Ectodermal cell (in vitro differentiated cells): ENCODE measurements at regions not wholly inside any gene's neighbourhood (a gene's known extent, or its start where the extent isn't known, plus 50 kb on each side); places are given as distances from the start of the nearest gene placed in this dataset.
"Not testable (repeated sequence)": the region's sequence is repeated elsewhere in the genome, so short reads cannot be mapped to it uniquely, and the experiment has no call there.

Source experiments
- H3K27ac ChIP-seq: 2 replicates; pipeline ENCODE4 v1.7.0; 2013; ENCODE audit warnings: mild to moderate bottlenecking, low read depth, low read length; ENCODE audit not compliant: insufficient read depth, poor library complexity, severe bottlenecking
- H3K27me3 ChIP-seq: 2 replicates; pipeline ENCODE4 v1.7.0; 2013; ENCODE audit warnings: mild to moderate bottlenecking, low read length; ENCODE audit not compliant: insufficient read depth, control insufficient read depth, poor library complexity, severe bottlenecking
- H3K36me3 ChIP-seq: one replicate; pipeline ENCODE4 v1.7.0; 2013; ENCODE audit warnings: low read length; ENCODE audit not compliant: control insufficient read depth, insufficient read depth
- H3K4me1 ChIP-seq: one replicate; pipeline ENCODE4 v1.7.0; 2013; ENCODE audit warnings: low read length; ENCODE audit not compliant: control insufficient read depth, insufficient read depth
- H3K4me3 ChIP-seq: 2 replicates; pipeline ENCODE4 v1.7.0; 2013; ENCODE audit warnings: low read depth, low read length, control low read depth; ENCODE audit not compliant: insufficient read depth
- H3K9me3 ChIP-seq: 2 replicates; pipeline ENCODE4 v1.7.0; 2013; ENCODE audit warnings: mild to moderate bottlenecking, low read length, moderate library complexity; ENCODE audit not compliant: control insufficient read depth
- WGBS, 2 experiments: methylation state at CpG; one replicate each; pipeline ENCODE4 v1.1.7; 2013; ENCODE audit warnings: missing lambda C conversion rate in 2 of 2; 5-methylcytosine and 5-hydroxymethylcytosine counted together

DNA sequence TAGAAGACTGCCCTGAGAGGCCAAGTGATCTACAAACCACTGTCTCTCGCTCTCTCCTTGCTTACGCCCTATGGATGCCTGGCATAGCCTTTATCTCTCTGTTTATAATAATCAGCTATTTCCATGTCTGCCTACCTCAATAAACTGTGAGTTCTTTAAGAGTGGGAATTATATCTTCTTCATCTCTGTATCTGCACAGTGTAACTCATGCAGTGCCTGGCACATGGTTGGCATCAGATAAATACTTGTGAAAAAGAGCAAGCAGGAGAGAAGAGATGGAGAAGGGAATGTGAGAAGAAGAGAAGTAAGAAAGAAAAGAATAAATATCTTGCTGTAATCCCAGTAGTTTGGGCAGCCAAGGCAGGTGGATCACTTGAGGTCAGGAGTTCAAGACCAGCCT lies 94.6 kb upstream of the TNPO1 start:
- WGBS, 2 experiments = 89 to 95% methylated on average over 2 of the region's 2 CpGs
- Histone ChIP-seq H3K36me3 (no peaks in the 10 kb centered on the region), H3K9me3 (no peaks in the 10 kb centered on the region), H3K4me1 (no peaks in the 10 kb centered on the region), H3K4me3 (no peak overlapping the region), H3K27ac (no peak overlapping the region), H3K27me3 (no peaks in the 10 kb centered on the region)

- H3K4me1 ChIP-seq = no peaks in the 10 kb centered on the region
- H3K27ac ChIP-seq = no peak overlapping the region
- H3K36me3 ChIP-seq = no peaks in the 10 kb centered on the region
- WGBS, 2 experiments = 89 to 100% methylated on average over 3 to 4 of the region's 4 CpGs
- H3K4me3 ChIP-seq = no peak overlapping the region
- no peaks in the 10 kb centered on the region for H3K9me3 ChIP-seq
- H3K27me3 ChIP-seq = no peaks in the 10 kb centered on the region
Observed at GRCh38 chr5:72720205-72720604, 96.3 kb upstream of the TNPO1 start.

DNA sequence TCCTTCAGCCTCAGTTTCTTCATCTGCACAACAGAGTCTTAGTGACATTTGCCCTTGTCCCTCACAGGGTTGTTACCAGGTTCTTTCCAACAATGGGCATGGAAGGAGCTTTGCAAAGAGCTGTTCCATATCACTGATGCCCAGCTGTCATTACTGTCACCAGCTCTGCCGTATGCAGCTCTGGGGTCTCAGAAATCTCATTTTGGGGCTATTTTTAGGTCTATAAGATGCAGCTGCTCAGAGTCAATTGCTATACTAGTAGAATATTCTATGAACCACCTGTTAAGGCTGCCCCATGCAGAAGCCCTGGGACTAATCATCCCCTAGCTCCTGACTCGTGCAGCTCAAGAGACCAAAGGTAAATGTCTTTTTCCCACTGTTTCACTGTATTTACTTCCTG lies 105.1 kb upstream of the TNPO1 start:
- Histone ChIP-seq H3K27me3 (no peaks in the 10 kb centered on the region), H3K4me1 (no peaks in the 10 kb centered on the region), H3K4me3 (no peak overlapping the region), H3K36me3 (no peaks in the 10 kb centered on the region), H3K9me3 (no peaks in the 10 kb centered on the region), H3K27ac (no peak overlapping the region)
- WGBS, 2 experiments = 82 to 84% methylated on average over 2 of the region's 2 CpGs

GRCh38 chr5:72709341-72709740 lies 107.1 kb upstream of the TNPO1 start:
- Histone ChIP-seq H3K27me3 (no peaks in the 10 kb centered on the region), H3K9me3 (no peaks in the 10 kb centered on the region), H3K4me1 (no peaks in the 10 kb centered on the region), H3K27ac (no peak overlapping the region), H3K4me3 (no peak overlapping the region), H3K36me3 (no peaks in the 10 kb centered on the region)
- WGBS, 2 experiments = 82 to 96% methylated on average over 1 of the region's 1 CpG

- H3K4me1 ChIP-seq = no peaks in the 10 kb centered on the region
- H3K27ac ChIP-seq = no peak overlapping the region
- H3K9me3 ChIP-seq = no peaks in the 10 kb centered on the region
- no peaks in the 10 kb centered on the region for H3K36me3 ChIP-seq
- 96 to 100% methylated on average over 1 of the region's 1 CpG for WGBS, 2 experiments
- no peak overlapping the region for H3K4me3 ChIP-seq
- no peaks in the 10 kb centered on the region for H3K27me3 ChIP-seq
Observed at GRCh38 chr5:72705178-72705577, 111.3 kb upstream of the TNPO1 start.

DNA sequence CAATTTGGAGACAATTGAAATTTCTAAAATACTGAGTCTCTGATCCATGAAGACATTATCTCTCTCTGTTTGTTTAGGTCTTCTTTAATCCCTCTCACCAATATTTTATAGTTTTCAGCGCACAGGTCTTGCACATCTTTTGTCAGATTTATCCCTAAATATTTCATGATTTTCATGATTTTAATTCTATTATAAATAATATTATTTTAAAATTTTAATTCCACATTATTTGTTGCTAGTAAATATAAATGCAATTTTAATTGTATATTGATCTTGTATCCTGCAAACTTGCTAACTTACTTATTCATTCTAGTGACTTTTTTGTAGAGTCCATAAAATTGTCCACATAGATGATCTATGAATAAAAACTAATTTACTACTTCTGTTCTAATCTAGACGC lies 112.6 kb upstream of the TNPO1 start:
- Histone ChIP-seq H3K4me3 (no peak overlapping the region), H3K27ac (no peak overlapping the region), H3K4me1 (no peaks in the 10 kb centered on the region), H3K36me3 (no peaks in the 10 kb centered on the region), H3K9me3 (no peaks in the 10 kb centered on the region), H3K27me3 (no peaks in the 10 kb centered on the region)
- WGBS, 2 experiments = 81% methylated on average over 2 of the region's 2 CpGs; no CpG with 5 or more reads in 1 of the 2 experiments

DNA sequence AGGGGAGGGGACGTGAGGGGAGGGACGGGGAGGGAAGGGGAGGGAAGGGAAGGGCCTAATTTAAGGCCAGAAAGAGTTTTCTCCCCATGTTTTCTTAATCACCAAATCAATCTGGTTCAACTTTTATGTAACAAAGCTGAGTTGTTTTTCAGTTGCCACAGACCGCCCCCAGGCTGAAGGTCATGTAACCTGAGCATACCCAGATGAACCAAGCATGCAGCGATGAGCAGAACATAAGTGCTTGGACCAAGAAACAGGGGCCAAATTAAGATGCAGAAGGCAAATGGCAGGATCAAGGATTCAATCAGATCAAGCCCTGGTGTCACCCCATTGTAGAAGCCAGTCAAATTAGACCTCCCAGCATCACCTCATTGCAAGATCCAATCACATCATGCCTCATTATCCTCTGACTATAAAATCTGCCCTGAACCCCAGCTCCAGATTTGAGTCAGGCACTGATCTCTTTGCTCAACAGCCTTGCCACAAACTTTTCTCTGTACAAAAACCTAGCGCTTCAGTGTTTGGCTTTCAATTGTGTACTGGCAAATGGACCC lies 113.5 kb upstream of the TNPO1 start:
- Histone ChIP-seq H3K4me3 (no peak overlapping the region), H3K36me3 (no peaks in the 10 kb centered on the region), H3K27me3 (no peaks in the 10 kb centered on the region), H3K4me1 (no peaks in the 10 kb centered on the region), H3K9me3 (no peaks in the 10 kb centered on the region), H3K27ac (no peak overlapping the region)
- 90 to 92% methylated on average over 3 to 5 of the region's 5 CpGs for WGBS, 2 experiments

DNA sequence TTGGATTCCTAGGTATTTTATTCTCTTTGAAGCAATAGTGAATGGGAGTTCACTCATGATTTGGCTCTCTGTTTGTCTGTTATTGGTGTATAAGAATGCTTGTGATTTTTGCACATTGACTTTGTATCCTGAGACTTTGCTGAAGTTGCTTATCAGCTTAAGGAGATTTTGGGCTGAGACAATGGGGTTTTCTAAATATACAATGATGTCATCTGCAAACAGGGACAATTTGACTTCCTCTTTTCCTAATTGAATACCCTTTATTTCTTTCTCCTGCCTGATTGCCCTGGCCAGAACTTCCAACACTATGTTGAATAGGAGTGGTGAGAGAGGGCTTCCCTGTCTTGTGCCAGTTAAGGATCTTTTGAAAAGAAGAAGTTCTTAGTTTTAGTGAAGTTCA lies 114.4 kb upstream of the TNPO1 start:
- not testable (repeated sequence) for H3K9me3 ChIP-seq, H3K27ac ChIP-seq, H3K27me3 ChIP-seq, H3K4me3 ChIP-seq, H3K4me1 ChIP-seq, H3K36me3 ChIP-seq

- Histone ChIP-seq H3K36me3 (no peaks in the 10 kb centered on the region), H3K27ac (no peak overlapping the region), H3K4me3 (no peak overlapping the region), H3K27me3 (no peaks in the 10 kb centered on the region), H3K4me1 (no peaks in the 10 kb centered on the region), H3K9me3 (no peaks in the 10 kb centered on the region)
- WGBS, 2 experiments = 85 to 86% methylated on average over 4 of the region's 4 CpGs
Observed at GRCh38 chr5:72698481-72698880, 118.0 kb upstream of the TNPO1 start.

GRCh38 chr5:72697622-72698021 lies 118.8 kb upstream of the TNPO1 start:
- H3K4me3 ChIP-seq = no peak overlapping the region
- 86 to 91% methylated on average over 2 of the region's 2 CpGs for WGBS, 2 experiments
- H3K27ac ChIP-seq = no peak overlapping the region
- no peaks in the 10 kb centered on the region for H3K36me3 ChIP-seq
- no peaks in the 10 kb centered on the region for H3K27me3 ChIP-seq
- H3K9me3 ChIP-seq = no peaks in the 10 kb centered on the region
- no peaks in the 10 kb centered on the region for H3K4me1 ChIP-seq

DNA sequence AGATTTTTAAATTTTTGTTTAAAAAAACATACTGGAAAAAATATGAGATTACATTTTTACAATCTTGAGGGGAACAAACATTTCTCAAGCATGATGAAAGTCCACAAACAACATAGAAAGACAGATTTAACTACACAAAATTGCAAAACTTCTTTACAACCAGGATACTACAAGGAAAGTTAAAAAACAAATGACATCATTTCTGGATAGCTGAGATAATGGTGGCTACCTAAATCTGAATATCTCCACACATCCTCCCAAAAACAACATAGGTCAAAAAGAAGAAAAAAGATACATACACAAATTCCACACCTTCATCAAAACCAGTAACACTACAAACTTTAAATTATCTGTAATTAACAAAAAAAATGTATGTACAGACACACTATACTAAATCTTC lies 120.8 kb upstream of the TNPO1 start:
- no peak overlapping the region for H3K4me3 ChIP-seq
- no peak overlapping the region for H3K27ac ChIP-seq
- no peaks in the 10 kb centered on the region for H3K36me3 ChIP-seq
- no peaks in the 10 kb centered on the region for H3K9me3 ChIP-seq
- H3K4me1 ChIP-seq = no peaks in the 10 kb centered on the region
- no peaks in the 10 kb centered on the region for H3K27me3 ChIP-seq
